Loucy (cell line): ENCODE measurements at regions not wholly inside any gene's neighbourhood (a gene's known extent, or its start where the extent isn't known, plus 50 kb on each side); places are given as distances from the start of the nearest gene placed in this dataset.

Experiments
- H2AFZ ChIP-seq: fragments of 200-600 bp; sonication (generic); 2 replicates; pipeline ENCODE4 v1.6.0; 2016; ENCODE audit warnings: antibody characterized with exemption, mild to moderate bottlenecking, low read length, moderate library complexity
- H3F3A ChIP-seq: fragments of 200-600 bp; 2 replicates; pipeline ENCODE4 v1.6.0; 2016; ENCODE audit warnings: antibody characterized with exemption, low read depth, mild to moderate bottlenecking
- H3K27me3 ChIP-seq: fragments of 200-600 bp; sonication (generic); 2 replicates; pipeline ENCODE4 v1.6.1; 2014; ENCODE audit warnings: low read length, mild to moderate bottlenecking; ENCODE audit not compliant: insufficient read depth, poor library complexity, severe bottlenecking
- H3K36me3 ChIP-seq: fragments of 200-600 bp; sonication (generic); 2 replicates; pipeline ENCODE4 v1.6.1; 2016; ENCODE audit warnings: low read length; ENCODE audit not compliant: insufficient read depth
- H3K4me1 ChIP-seq: fragments of 200-600 bp; sonication (generic); 2 replicates; pipeline ENCODE4 v1.5.1; 2014; ENCODE audit warnings: low read length, mild to moderate bottlenecking; ENCODE audit not compliant: insufficient read depth, poor library complexity, severe bottlenecking
- H3K4me2 ChIP-seq: fragments of 200-600 bp; sonication (generic); 2 replicates; pipeline ENCODE4 v1.6.0; 2014; ENCODE audit warnings: antibody characterized with exemption, low read length, low read depth, mild to moderate bottlenecking; ENCODE audit not compliant: poor library complexity, severe bottlenecking
- H3K4me3 ChIP-seq: fragments of 200-600 bp; sonication (generic); 2 replicates; pipeline ENCODE4 v1.5.1; 2014; ENCODE audit warnings: low read length, mild to moderate bottlenecking, mixed read lengths; ENCODE audit not compliant: poor library complexity, severe bottlenecking
- H3K79me2 ChIP-seq: fragments of 200-600 bp; sonication (generic); 2 replicates; pipeline ENCODE4 v1.6.1; 2014; ENCODE audit warnings: low read length; ENCODE audit not compliant: insufficient read depth
- H3K9ac ChIP-seq: fragments of 200-600 bp; sonication (generic); 2 replicates; pipeline ENCODE4 v1.6.0; 2014; ENCODE audit warnings: mild to moderate bottlenecking, low read depth, low read length, moderate library complexity; ENCODE audit not compliant: poor library complexity, severe bottlenecking
- H3K9me2 ChIP-seq: fragments of 200-600 bp; sonication (generic); replicated peaks from 2 replicates; pipeline ENCODE4 v1.6.1; 2016; ENCODE audit warnings: low read depth, low read length, mixed read lengths
- H3K9me3 ChIP-seq: fragments of 200-600 bp; sonication (generic); 2 replicates; pipeline ENCODE4 v1.6.1; 2014; ENCODE audit warnings: mild to moderate bottlenecking, antibody characterized with exemption, low read length, low read depth; ENCODE audit not compliant: insufficient read depth
- H4K20me1 ChIP-seq: fragments of 200-600 bp; sonication (generic); 2 replicates; pipeline ENCODE4 v1.6.0; 2014; ENCODE audit warnings: antibody characterized with exemption, low read length, mild to moderate bottlenecking; ENCODE audit not compliant: insufficient read depth, poor library complexity, severe bottlenecking
- EZH2phosphoT487 ChIP-seq: fragments of 200-600 bp; IDR thresholded peaks from 2 replicates; pipeline ENCODE4 v1.6.1; 2018; ENCODE audit warnings: antibody characterized with exemption, mild to moderate bottlenecking, moderate library complexity, borderline replicate concordance
- TF ChIP-seq, protein P1 (sequence below): fragments of 200-600 bp; sonication (generic); conservative IDR thresholded peaks from 2 replicates; pipeline ENCODE4 v1.5.1; 2014; ENCODE audit warnings: mild to moderate bottlenecking, antibody characterized with exemption, low read length

DNA sequence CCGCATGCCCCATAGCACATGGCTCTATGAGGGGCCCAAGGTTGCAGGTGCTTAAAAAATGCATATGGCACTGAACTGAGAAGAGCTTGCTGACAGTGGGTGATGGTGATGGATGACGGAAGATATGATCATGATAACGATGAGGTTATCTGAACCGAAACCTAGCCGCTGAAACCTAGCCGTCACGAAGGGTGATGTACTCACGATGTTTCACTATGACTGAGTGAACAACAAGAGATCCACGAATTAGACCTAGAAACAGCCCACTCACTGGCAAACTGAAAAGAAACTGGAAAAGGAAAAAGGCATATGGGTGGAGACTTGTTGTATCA, 57.6 kb upstream of the BCL6 start:
- H3K36me3 ChIP-seq: no peaks in the 10 kb centered on the region
- H3K9me3 ChIP-seq: no peaks in the 10 kb centered on the region
- H3K4me1 ChIP-seq: peaks cover 49% of the 10 kb centered on the region
- H3K4me2 ChIP-seq: no peak overlapping the region
- no peak overlapping the region for H2AFZ ChIP-seq
- H3K9me2 ChIP-seq: no peaks in the 10 kb centered on the region
- no peaks in the 10 kb centered on the region for H4K20me1 ChIP-seq
- H3K79me2 ChIP-seq: no peaks in the 10 kb centered on the region
- H3K9ac ChIP-seq: no peak overlapping the region
- no peaks in the 10 kb centered on the region for H3F3A ChIP-seq
- H3K27me3 ChIP-seq: no peaks in the 10 kb centered on the region
- no peak overlapping the region for H3K4me3 ChIP-seq
- TF ChIP-seq EZH2phosphoT487: no peak
- TF ChIP-seq, protein P1, sequence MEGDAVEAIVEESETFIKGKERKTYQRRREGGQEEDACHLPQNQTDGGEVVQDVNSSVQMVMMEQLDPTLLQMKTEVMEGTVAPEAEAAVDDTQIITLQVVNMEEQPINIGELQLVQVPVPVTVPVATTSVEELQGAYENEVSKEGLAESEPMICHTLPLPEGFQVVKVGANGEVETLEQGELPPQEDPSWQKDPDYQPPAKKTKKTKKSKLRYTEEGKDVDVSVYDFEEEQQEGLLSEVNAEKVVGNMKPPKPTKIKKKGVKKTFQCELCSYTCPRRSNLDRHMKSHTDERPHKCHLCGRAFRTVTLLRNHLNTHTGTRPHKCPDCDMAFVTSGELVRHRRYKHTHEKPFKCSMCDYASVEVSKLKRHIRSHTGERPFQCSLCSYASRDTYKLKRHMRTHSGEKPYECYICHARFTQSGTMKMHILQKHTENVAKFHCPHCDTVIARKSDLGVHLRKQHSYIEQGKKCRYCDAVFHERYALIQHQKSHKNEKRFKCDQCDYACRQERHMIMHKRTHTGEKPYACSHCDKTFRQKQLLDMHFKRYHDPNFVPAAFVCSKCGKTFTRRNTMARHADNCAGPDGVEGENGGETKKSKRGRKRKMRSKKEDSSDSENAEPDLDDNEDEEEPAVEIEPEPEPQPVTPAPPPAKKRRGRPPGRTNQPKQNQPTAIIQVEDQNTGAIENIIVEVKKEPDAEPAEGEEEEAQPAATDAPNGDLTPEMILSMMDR: no peak

DNA sequence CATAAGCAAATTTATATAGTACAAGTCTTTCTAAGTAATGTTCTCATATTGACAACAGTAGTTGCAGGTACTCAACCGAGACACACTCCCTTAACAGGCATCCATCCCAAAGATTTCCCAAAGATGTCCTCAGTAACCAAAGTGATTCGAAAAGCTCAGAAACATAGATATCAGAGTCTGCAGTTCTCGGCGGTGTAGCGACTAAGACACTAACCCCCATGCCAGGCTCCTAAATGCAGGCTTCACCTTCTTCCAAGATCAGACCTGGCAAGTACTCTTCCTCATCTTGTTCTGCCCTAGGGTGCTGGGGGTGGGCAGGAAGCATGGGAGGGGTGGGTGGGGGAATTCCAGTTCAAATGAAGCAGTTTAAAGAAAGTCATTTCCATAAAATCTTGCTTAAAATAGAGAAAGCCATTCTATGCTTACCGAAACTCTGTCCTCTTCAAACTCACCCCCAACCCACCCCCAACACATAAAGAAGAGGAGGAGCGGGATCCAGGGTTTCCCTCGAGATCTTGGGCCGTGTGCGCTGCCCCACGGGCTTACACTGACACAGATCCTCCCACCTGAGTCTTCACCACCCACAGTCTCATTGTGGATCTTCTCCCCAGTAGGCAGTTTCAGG, 59.0 kb upstream of the BCL6 start:
- Histone ChIP-seq H2AFZ (no peak overlapping the region), H3K79me2 (no peaks in the 10 kb centered on the region), H3K4me2 (no peak overlapping the region), H3K4me1 (peaks cover 36% of the 10 kb centered on the region), H3K9me2 (no peaks in the 10 kb centered on the region), H3F3A (no peaks in the 10 kb centered on the region), H3K27me3 (no peaks in the 10 kb centered on the region), H3K4me3 (no peak overlapping the region), H4K20me1 (no peaks in the 10 kb centered on the region), H3K9me3 (no peaks in the 10 kb centered on the region), H3K9ac (no peak overlapping the region), H3K36me3 (no peaks in the 10 kb centered on the region)
- TF ChIP-seq, protein P1: no peak
- no peak for TF ChIP-seq EZH2phosphoT487

DNA sequence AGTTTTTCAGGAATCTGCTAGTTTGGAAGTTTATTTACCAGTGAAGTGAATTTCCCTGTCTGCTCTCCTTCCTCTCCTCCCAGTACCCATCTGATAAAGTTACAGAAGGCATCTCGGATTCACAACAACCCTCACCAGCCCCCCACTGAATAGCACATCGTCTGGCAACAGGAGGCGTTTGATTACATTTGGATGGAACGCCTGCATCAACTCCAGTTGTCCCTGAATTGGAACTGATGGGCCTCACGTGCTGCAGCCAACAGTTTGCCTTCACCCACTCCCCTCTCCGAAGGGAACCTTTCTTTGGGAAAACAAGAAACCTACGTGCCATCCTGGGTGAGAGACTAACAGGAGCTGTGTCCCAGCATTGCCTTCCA, 59.5 kb upstream of the BCL6 start:
- TF ChIP-seq, protein P1: no peak
- TF ChIP-seq EZH2phosphoT487: no peak

More for the DNA sequence above, 59.5 kb upstream of the BCL6 start:
- H3K4me3 ChIP-seq: no peak overlapping the region
- H3K9me3 ChIP-seq: no peaks in the 10 kb centered on the region
- no peaks in the 10 kb centered on the region for H3K79me2 ChIP-seq
- no peaks in the 10 kb centered on the region for H3K9me2 ChIP-seq
- H3K27me3 ChIP-seq: no peaks in the 10 kb centered on the region
- H3F3A ChIP-seq: no peaks in the 10 kb centered on the region
- H3K4me1 ChIP-seq: peaks cover 31% of the 10 kb centered on the region
- H3K9ac ChIP-seq: no peak overlapping the region
- no peaks in the 10 kb centered on the region for H3K36me3 ChIP-seq
- H4K20me1 ChIP-seq: no peaks in the 10 kb centered on the region
- H3K4me2 ChIP-seq: no peak overlapping the region
- no peak overlapping the region for H2AFZ ChIP-seq
